Panc1 (cell line): ENCODE measurements at regions not wholly inside any gene's neighbourhood (a gene's known extent, or its start where the extent isn't known, plus 50 kb on each side); places are given as distances from the start of the nearest gene placed in this dataset.

Source experiments
- ATAC-seq: fragments of 200-7000 bp; cut with Tn5 transposase; 2 replicates; pipeline ENCODE4 v1.9.1; 2020; ENCODE audit warnings: mild to moderate bottlenecking, moderate library complexity
- BruUV-seq: library from RNA; stranded (reverse); fragments of 400-500 nt; replicated peaks from 2 replicates; lab custom pipeline; 2021; lab: Mats Ljungman, UMichigan
- CTCF ChIA-PET: fragments of 300-600 bp; sonication (Branson Sonifier 250); formaldehyde crosslinking; loops from one replicate; lab custom pipeline; 2022; ENCODE audit warnings: antibody characterized with exemption; lab: Charles Lee
- POLR2A ChIA-PET: fragments of 300-600 bp; sonication (Branson Sonifier 250); formaldehyde crosslinking; loops from one replicate; lab custom pipeline; 2022; ENCODE audit warnings: antibody characterized with exemption; lab: Charles Lee
- DNase-seq: peaks from one replicate; pipeline ENCODE4 v3.0.0-alpha.2; 2010; ENCODE audit warnings: low read depth, low spot score
- H3K27ac ChIP-seq: 2 replicates; pipeline ENCODE4 v1.5.1; 2011; ENCODE audit warnings: mild to moderate bottlenecking, low read length, inconsistent platforms
- H3K27me3 ChIP-seq: fragments of 200-500 bp; sonication (Bioruptor generic); 2 replicates; pipeline ENCODE4 v1.6.0; 2014; ENCODE audit warnings: low read length, inconsistent platforms; ENCODE audit not compliant: control insufficient read depth, insufficient read depth
- H3K36me3 ChIP-seq: fragments of 200-500 bp; sonication (Bioruptor generic); 2 replicates; pipeline ENCODE4 v1.5.1; 2014; ENCODE audit warnings: inconsistent platforms, mild to moderate bottlenecking, low read length, moderate library complexity; ENCODE audit not compliant: control insufficient read depth, insufficient read depth
- H3K4me1 ChIP-seq: 2 replicates; pipeline ENCODE4 v1.5.1; 2011; ENCODE audit warnings: inconsistent platforms, mild to moderate bottlenecking, low read length, moderate library complexity; ENCODE audit not compliant: control insufficient read depth, insufficient read depth
- H3K4me3 ChIP-seq, 2 experiments: 2 replicates each; pipeline ENCODE4 v1.5.1; 2011 to 2012; ENCODE audit warnings: low read depth in 2 of 2, low read length in 2 of 2, mild to moderate bottlenecking in 2 of 2, inconsistent platforms in 1 of 2, moderate library complexity in 1 of 2
- H3K9me3 ChIP-seq: fragments of 200-500 bp; sonication (Bioruptor generic); 2 replicates; pipeline ENCODE4 v1.5.1; 2014; ENCODE audit warnings: low read depth, mild to moderate bottlenecking, inconsistent platforms, low read length, moderate library complexity; ENCODE audit not compliant: control insufficient read depth, insufficient read depth
- CTCF ChIP-seq: fragments of 450-650 bp; IDR thresholded peaks from 2 replicates; pipeline ENCODE4 v1.5.1; 2017; ENCODE audit warnings: mild to moderate bottlenecking
- POLR2AphosphoS5 ChIP-seq: IDR thresholded peaks from 2 replicates; pipeline ENCODE4 v1.6.1; 2012; ENCODE audit warnings: mild to moderate bottlenecking, low read depth, low read length, moderate library complexity
- REST ChIP-seq, 2 experiments: IDR thresholded peaks; 2 replicates each; pipeline ENCODE4 v1.6.1; 2011 to 2012; ENCODE audit warnings: low read depth in 2 of 2, control low read depth in 1 of 2, low read length in 1 of 2, mild to moderate bottlenecking in 1 of 2, moderate library complexity in 1 of 2; ENCODE audit not compliant: insufficient read depth in 1 of 2
- SIN3A ChIP-seq: IDR thresholded peaks from 2 replicates; pipeline ENCODE4 v1.6.1; 2012; ENCODE audit warnings: low read depth, mild to moderate bottlenecking, low read length, moderate library complexity, borderline replicate concordance; ENCODE audit not compliant: insufficient read depth
- TCF7L2 ChIP-seq: IDR thresholded peaks from 2 replicates; pipeline ENCODE4 v1.6.1; 2011; ENCODE audit warnings: mild to moderate bottlenecking, low read depth, low read length, inconsistent platforms
- in situ Hi-C: cut with HindIII; loops from 2 replicates; pipeline ENCODE4 v1.10.0; 2016; ENCODE audit warnings: low sequenced_read_pairs, low pct_unique_long_range_greater_than_20kb
- intact Hi-C: fragments of 100-400 bp; cut with micrococcal nuclease; formaldehyde crosslinking; loops from one replicate; pipeline ENCODE4 v1.10.0; 2022; ENCODE audit not compliant: unreplicated experiment

GRCh38 chr2:188767176-188767575, 207.0 kb upstream of the COL3A1 start:
- Histone ChIP-seq H3K9me3 (no peaks in the 10 kb centered on the region), H3K27ac (no peak overlapping the region), H3K36me3 (no peaks in the 10 kb centered on the region), H3K4me1 (no peaks in the 10 kb centered on the region), H3K27me3 (no peaks in the 10 kb centered on the region), H3K4me3 (no peak overlapping the region)
- DNase-seq (no peak), ATAC-seq (no peak)
- intact Hi-C loops: no loop called here
- POLR2A ChIA-PET: no interaction called here
- no peak for TF ChIP-seq REST (IDR thresholded peaks at IDR 0.05; ENCODE audit: insufficient read depth in 1 of 2, low read depth in 2 of 2, low read length in 1 of 2)
- CTCF ChIA-PET: no interaction called here
- in situ Hi-C loops: no loop called here
- BruUV-seq: no TSS peak

GRCh38 chr2:188770296-188770695, 203.9 kb upstream of the COL3A1 start:
- no peaks in the 10 kb centered on the region for H3K4me1 ChIP-seq
- ATAC-seq (no peak), DNase-seq (no peak)
- POLR2A ChIA-PET: no interaction called here
- H3K36me3 ChIP-seq: no peaks in the 10 kb centered on the region
- TF ChIP-seq POLR2AphosphoS5 (no peak), REST (IDR thresholded peaks at IDR 0.05; ENCODE audit: insufficient read depth in 1 of 2, low read depth in 2 of 2, low read length in 1 of 2) (no peak), TCF7L2 (no peak), SIN3A (no peak)
- no TSS peak for BruUV-seq
- in situ Hi-C loops: no loop called here
- intact Hi-C loops: no loop called here
- H3K9me3 ChIP-seq: no peaks in the 10 kb centered on the region
- CTCF ChIA-PET: no interaction called here
- H3K27ac ChIP-seq: no peak overlapping the region
- H3K27me3 ChIP-seq: no peaks in the 10 kb centered on the region
- H3K4me3 ChIP-seq: no peak overlapping the region

GRCh38 chr2:188773075-188773474, 201.1 kb upstream of the COL3A1 start:
- H3K36me3 ChIP-seq: no peaks in the 10 kb centered on the region
- no peak for ATAC-seq
- no peaks in the 10 kb centered on the region for H3K27me3 ChIP-seq
- H3K4me3 ChIP-seq: no peak overlapping the region
- intact Hi-C loops: no loop called here
- H3K9me3 ChIP-seq: no peaks in the 10 kb centered on the region
- no peak for TF ChIP-seq REST (IDR thresholded peaks at IDR 0.05; ENCODE audit: insufficient read depth in 1 of 2, low read depth in 2 of 2, low read length in 1 of 2)
- no peak for TF ChIP-seq TCF7L2
- TF ChIP-seq POLR2AphosphoS5: no peak
- TF ChIP-seq CTCF: no peak
- TF ChIP-seq SIN3A: no peak
- in situ Hi-C loops: no loop called here
- H3K27ac ChIP-seq: no peak overlapping the region
- no peaks in the 10 kb centered on the region for H3K4me1 ChIP-seq
- POLR2A ChIA-PET: no interaction called here
- CTCF ChIA-PET: no interaction called here
- BruUV-seq: no TSS peak
- DNase-seq: no peak
